Upper lobe of left lung (tissue), 6 donors: ENCODE measurements at regions not wholly inside any gene's neighbourhood (a gene's known extent, or its start where the extent isn't known, plus 50 kb on each side); places are given as distances from the start of the nearest gene placed in this dataset.

Experiments used
- ATAC-seq, 2 donors: fragments of 200-7000 bp; cut with Tn5 transposase; one replicate each; pipeline ENCODE4 v1.9.1; 2022; ENCODE audit warnings: mild to moderate bottlenecking in 2 of 2, moderate library complexity in 2 of 2; ENCODE audit not compliant: low FRiP score in 2 of 2
- DNase-seq, 2 donors: peaks; one replicate each; pipeline ENCODE4 v3.0.0-alpha.2; 2019 to 2020
- H3K27ac ChIP-seq, 4 donors: fragments of 200-600 bp; sonication (generic); one replicate each; pipeline ENCODE4 v1.5.1; 2016 to 2019
- H3K27me3 ChIP-seq, 4 donors: fragments of 200-600 bp; sonication (generic); one replicate each; pipeline ENCODE4 v1.5.1; 2017 to 2019
- H3K36me3 ChIP-seq, 4 donors: fragments of 200-600 bp; sonication (generic); one replicate each; pipeline ENCODE4 v1.5.1; 2016 to 2019
- H3K4me1 ChIP-seq, 4 donors: fragments of 200-600 bp; sonication (generic); one replicate each; pipeline ENCODE4 v1.5.1; 2018 to 2019
- H3K4me3 ChIP-seq, 4 donors: fragments of 200-600 bp; sonication (generic); one replicate each; pipeline ENCODE4 v1.5.1; 2017 to 2019; ENCODE audit warnings: mild to moderate bottlenecking in 2 of 4, moderate library complexity in 1 of 4
- H3K9me3 ChIP-seq, 4 donors: fragments of 200-600 bp; sonication (generic); one replicate each; pipeline ENCODE4 v1.5.1; 2018 to 2019
- EP300 ChIP-seq, 4 donors: sonication (generic); formaldehyde crosslinking; IDR thresholded peaks; one replicate each; pipeline ENCODE4 v1.5.1; 2017; ENCODE audit warnings: antibody characterized with exemption in 4 of 4, control low read depth in 2 of 4
- POLR2A ChIP-seq, 4 donors: fragments of 450-650 bp; IDR thresholded peaks; one replicate each; pipeline ENCODE4 v1.5.1; 2016 to 2017; ENCODE audit warnings: antibody characterized with exemption in 4 of 4, mild to moderate bottlenecking in 2 of 4
- POLR2AphosphoS5 ChIP-seq, 2 donors: sonication (generic); formaldehyde crosslinking; IDR thresholded peaks; one replicate each; pipeline ENCODE4 v1.5.1; 2017; ENCODE audit warnings: antibody characterized with exemption in 2 of 2
- WGBS, 2 donors: methylation state at CpG; one replicate each; pipeline ENCODE4 v1.1.5; 2017 to 2018; 5-methylcytosine and 5-hydroxymethylcytosine counted together
- TF ChIP-seq, protein P1 (sequence below), 6 experiments: fragments of 450-650 bp in 4 of 6; fragments of 200-600 bp in 2 of 6; sonication (generic) in 2 of 6; IDR thresholded peaks; one replicate each; pipeline ENCODE4 v1.5.1; 2016 to 2019; ENCODE audit warnings: antibody characterized with exemption in 6 of 6
- donor health status: DM: no; HTN: no; CAD: no; lungs with moderate emphysema.
- donor health status: DM: no; HTN: yes; CAD: no; lungs with severe emphysema.

DNA sequence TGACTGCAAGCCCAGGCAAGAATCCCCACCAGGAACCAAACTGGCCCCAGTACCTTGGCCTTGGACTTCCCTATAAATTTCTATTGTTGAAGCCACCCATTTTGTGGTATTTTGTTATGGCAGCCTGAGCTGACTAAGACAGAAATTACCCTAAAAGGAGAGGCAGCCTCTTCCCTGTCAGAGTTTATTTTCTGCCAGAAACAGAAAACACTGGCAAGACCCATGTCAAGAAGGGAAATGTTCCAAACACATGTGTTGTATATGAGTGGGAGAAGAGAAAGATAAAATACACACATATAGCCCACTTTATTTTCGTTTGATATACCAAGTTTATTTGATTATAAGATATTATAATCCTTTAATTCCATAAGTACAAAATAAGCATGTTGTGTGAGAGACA lies 225.1 kb upstream of the FSHR start:
- H3K27me3 ChIP-seq, result no peaks in the 10 kb centered on the region
- WGBS, 2 donors, result 54 to 61% methylated on average over 1 of the region's 1 CpG
- H3K4me1 ChIP-seq, result no peaks in the 10 kb centered on the region
- no peaks in the 10 kb centered on the region for H3K36me3 ChIP-seq
- H3K27ac ChIP-seq, result no peak overlapping the region
- no peak overlapping the region for H3K4me3 ChIP-seq
- no peak for ATAC-seq
- DNase-seq, result no peak
- H3K9me3 ChIP-seq, result no peaks in the 10 kb centered on the region
- TF ChIP-seq, protein P1, sequence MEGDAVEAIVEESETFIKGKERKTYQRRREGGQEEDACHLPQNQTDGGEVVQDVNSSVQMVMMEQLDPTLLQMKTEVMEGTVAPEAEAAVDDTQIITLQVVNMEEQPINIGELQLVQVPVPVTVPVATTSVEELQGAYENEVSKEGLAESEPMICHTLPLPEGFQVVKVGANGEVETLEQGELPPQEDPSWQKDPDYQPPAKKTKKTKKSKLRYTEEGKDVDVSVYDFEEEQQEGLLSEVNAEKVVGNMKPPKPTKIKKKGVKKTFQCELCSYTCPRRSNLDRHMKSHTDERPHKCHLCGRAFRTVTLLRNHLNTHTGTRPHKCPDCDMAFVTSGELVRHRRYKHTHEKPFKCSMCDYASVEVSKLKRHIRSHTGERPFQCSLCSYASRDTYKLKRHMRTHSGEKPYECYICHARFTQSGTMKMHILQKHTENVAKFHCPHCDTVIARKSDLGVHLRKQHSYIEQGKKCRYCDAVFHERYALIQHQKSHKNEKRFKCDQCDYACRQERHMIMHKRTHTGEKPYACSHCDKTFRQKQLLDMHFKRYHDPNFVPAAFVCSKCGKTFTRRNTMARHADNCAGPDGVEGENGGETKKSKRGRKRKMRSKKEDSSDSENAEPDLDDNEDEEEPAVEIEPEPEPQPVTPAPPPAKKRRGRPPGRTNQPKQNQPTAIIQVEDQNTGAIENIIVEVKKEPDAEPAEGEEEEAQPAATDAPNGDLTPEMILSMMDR (IDR thresholded peaks at IDR 0.05), result no peak
- TF ChIP-seq EP300 (IDR thresholded peaks at IDR 0.05), result no peak
- no peak for TF ChIP-seq POLR2A (IDR thresholded peaks at IDR 0.05)
- TF ChIP-seq POLR2AphosphoS5 (IDR thresholded peaks at IDR 0.05), result no peak

DNA sequence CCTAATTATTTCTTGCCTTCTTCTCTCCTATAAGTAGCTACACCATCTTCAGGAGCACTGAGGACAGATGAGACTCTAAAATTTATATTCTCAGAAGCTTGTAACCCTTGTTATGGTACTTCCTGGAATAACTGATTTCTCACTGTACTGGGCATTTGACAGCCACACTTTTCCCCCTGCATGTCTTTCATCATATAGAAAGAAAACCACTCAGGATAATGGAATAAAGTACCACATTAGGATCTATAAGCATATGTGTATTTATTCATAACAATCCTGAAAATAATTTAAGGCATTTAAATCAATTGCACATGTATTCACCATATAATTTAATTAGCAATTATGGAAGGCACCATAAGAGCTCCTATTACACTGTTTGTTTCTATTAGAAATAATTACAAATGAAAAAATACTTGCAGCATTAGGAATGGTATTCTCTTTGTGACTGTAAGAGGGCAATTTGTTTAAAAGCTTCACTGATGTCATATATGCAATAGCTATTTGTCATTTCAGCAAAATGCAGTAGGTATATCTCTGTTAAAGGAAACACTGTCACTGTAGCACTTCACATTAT lies 216.9 kb upstream of the FSHR start:
- Histone ChIP-seq H3K4me1 (no peaks in the 10 kb centered on the region), H3K36me3 (no peaks in the 10 kb centered on the region), H3K9me3 (no peaks in the 10 kb centered on the region), H3K27ac (no peak overlapping the region), H3K4me3 (no peak overlapping the region), H3K27me3 (no peaks in the 10 kb centered on the region)
- TF ChIP-seq POLR2A (IDR thresholded peaks at IDR 0.05) (no peak), POLR2AphosphoS5 (IDR thresholded peaks at IDR 0.05) (no peak), EP300 (IDR thresholded peaks at IDR 0.05) (no peak)
- TF ChIP-seq, protein P1 (IDR thresholded peaks at IDR 0.05), result no peak
- ATAC-seq (no peak), DNase-seq (no peak)

DNA sequence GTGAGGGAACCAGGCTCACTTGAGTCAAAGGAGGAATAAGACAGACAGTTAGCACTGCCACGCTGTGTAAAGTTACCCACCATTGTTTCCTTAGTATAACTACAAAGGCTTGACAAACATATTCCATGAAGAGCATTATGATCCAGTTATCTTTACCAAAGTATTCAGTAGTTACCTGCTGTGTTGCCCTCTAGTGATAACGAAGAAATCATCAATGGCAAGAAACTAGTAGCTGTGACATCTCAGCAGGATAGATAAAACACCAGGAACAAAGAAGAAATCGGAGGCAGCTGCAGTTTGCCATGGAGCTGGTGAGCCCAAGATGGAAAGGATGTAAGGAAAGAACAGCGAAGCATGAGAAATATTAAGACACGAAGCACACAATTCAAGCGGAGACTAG lies 215.3 kb upstream of the FSHR start:
- WGBS, 2 donors, result 76 to 78% methylated on average over 6 of the region's 6 CpGs
- H3K27ac ChIP-seq, result no peak overlapping the region
- TF ChIP-seq EP300 (IDR thresholded peaks at IDR 0.05) (no peak), POLR2AphosphoS5 (IDR thresholded peaks at IDR 0.05) (no peak), POLR2A (IDR thresholded peaks at IDR 0.05) (no peak)
- TF ChIP-seq, protein P1 (IDR thresholded peaks at IDR 0.05), result no peak
- ATAC-seq (no peak), DNase-seq (no peak)
- no peaks in the 10 kb centered on the region for H3K4me1 ChIP-seq
- H3K4me3 ChIP-seq, result no peak overlapping the region
- H3K9me3 ChIP-seq, result no peaks in the 10 kb centered on the region
- H3K36me3 ChIP-seq, result no peaks in the 10 kb centered on the region
- H3K27me3 ChIP-seq, result no peaks in the 10 kb centered on the region

DNA sequence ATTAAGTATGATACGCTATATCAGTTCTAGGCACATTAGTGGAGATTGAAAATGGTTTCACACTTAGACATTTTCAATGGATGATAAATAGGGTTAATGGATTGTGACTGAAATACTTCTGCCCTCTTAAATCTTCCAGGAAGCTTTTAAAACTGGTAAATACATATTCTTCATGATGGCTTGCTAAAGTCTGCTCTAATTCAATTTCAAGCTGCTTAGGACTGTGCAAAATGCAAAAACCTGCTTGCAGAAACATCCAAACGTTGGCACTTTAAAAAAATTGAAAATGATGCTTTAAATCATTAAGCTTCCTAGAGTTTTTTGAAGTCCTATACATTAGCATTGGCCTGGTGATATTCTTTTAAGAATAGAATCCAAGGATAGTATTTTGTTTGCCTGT lies 214.8 kb upstream of the FSHR start:
- H3K36me3 ChIP-seq, result no peaks in the 10 kb centered on the region
- no peak for DNase-seq
- TF ChIP-seq POLR2AphosphoS5 (IDR thresholded peaks at IDR 0.05) (no peak), EP300 (IDR thresholded peaks at IDR 0.05) (no peak), POLR2A (IDR thresholded peaks at IDR 0.05) (no peak)
- TF ChIP-seq, protein P1 (IDR thresholded peaks at IDR 0.05), result no peak
- H3K27ac ChIP-seq, result no peak overlapping the region
- ATAC-seq, result no peak
- no peaks in the 10 kb centered on the region for H3K27me3 ChIP-seq
- no peak overlapping the region for H3K4me3 ChIP-seq
- no peaks in the 10 kb centered on the region for H3K4me1 ChIP-seq
- no peaks in the 10 kb centered on the region for H3K9me3 ChIP-seq
- WGBS, 2 donors, result 66 to 80% methylated on average over 2 of the region's 2 CpGs

DNA sequence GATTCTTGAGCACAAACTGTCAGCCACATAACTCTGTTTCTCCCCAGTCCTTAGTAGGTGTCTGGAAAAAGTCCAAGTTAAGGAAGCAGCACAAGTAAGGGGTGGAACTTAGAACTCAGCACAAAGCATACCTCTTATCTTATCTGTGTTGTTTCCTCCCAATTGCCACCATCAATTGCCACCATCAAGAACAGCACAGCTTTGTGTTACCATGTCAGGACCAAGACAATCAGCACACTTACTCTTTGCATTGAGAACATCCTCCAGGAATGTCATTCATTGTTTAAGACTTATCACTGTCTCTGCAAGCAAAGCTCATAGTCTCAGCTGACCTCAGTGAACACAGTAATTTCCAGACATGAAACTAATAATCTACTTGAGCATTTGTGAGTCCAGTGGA lies 212.7 kb upstream of the FSHR start:
- Histone ChIP-seq H3K27me3 (no peaks in the 10 kb centered on the region), H3K9me3 (no peaks in the 10 kb centered on the region), H3K36me3 (no peaks in the 10 kb centered on the region), H3K4me1 (no peaks in the 10 kb centered on the region), H3K4me3 (no peak overlapping the region), H3K27ac (no peak overlapping the region)
- TF ChIP-seq, protein P1 (IDR thresholded peaks at IDR 0.05), result no peak
- TF ChIP-seq POLR2A (IDR thresholded peaks at IDR 0.05), result no peak
- TF ChIP-seq EP300 (IDR thresholded peaks at IDR 0.05), result no peak
- no peak for TF ChIP-seq POLR2AphosphoS5 (IDR thresholded peaks at IDR 0.05)
- no peak for ATAC-seq
- DNase-seq, result no peak
